K562 (cell line): ENCODE measurements at regions not wholly inside any gene's neighbourhood (a gene's known extent, or its start where the extent isn't known, plus 50 kb on each side); places are given as distances from the start of the nearest gene placed in this dataset.

Experiments used
- ATAC-seq: fragments of 200-7000 bp; cut with Tn5 transposase; 3 replicates; pipeline ENCODE4 v1.9.1; 2020; ENCODE audit warnings: moderate library complexity
- BruUV-seq: library from RNA; stranded (reverse); fragments of 400-500 nt; replicated peaks from 2 replicates; lab custom pipeline; 2021; lab: Mats Ljungman, UMichigan
- CTCF ChIA-PET: fragments of 300-600 bp; formaldehyde crosslinking; extraction: SDS; loops from one replicate; lab custom pipeline; 2021; ENCODE audit warnings: low intra/inter-chr PET ratio; lab: Yijun Ruan, JAX
- POLR2A ChIA-PET: fragments of 300-600, 350-650 bp; sonication (Branson Sonifier 250); formaldehyde crosslinking; extraction: SDS; loops from one replicate; lab custom pipeline; 2021; ENCODE audit warnings: antibody characterized with exemption, inconsistent platforms; lab: Yijun Ruan, JAX
- DNase-seq, 4 experiments: peaks; one replicate each; pipeline versions ENCODE4 v3.0.0 to v3.0.0-alpha.2; 2011 to 2018; ENCODE audit warnings: low spot score in 3 of 4, mixed read lengths in 3 of 4; ENCODE audit errors: extremely low read depth in 1 of 4
- FAIRE-seq: peaks from 2 replicates; lab custom pipeline; 2011; peaks lifted over from hg19 to GRCh38; lab: Jason Lieb, UNC
- H2AFZ ChIP-seq: 2 replicates; pipeline ENCODE4 v1.6.0; 2011; ENCODE audit warnings: low read depth, low read length, control low read depth, inconsistent platforms
- H3K27ac ChIP-seq: fragments of 200-600 bp; 3 replicates; pipeline ENCODE4 v1.8.0; 2011; ENCODE audit warnings: low read depth, mild to moderate bottlenecking, control low read depth, inconsistent platforms, low read length, moderate library complexity, mixed read lengths; ENCODE audit errors: extremely low read depth
- H3K27me3 ChIP-seq, 2 experiments: fragments of 300-600 bp in 1 of 2; 2 replicates in 1 of 2; 3 replicates in 1 of 2; pipeline versions ENCODE4 v1.6.0 to v1.8.0; 2011; ENCODE audit warnings: inconsistent platforms in 2 of 2, low read length in 2 of 2, mild to moderate bottlenecking in 1 of 2, mixed read lengths in 1 of 2, moderate library complexity in 1 of 2; ENCODE audit not compliant: control insufficient read depth in 2 of 2, insufficient read depth in 2 of 2
- H3K36me3 ChIP-seq: fragments of 300-600 bp; 3 replicates; pipeline ENCODE4 v1.8.0; 2011; ENCODE audit warnings: mild to moderate bottlenecking, low read length, inconsistent platforms; ENCODE audit not compliant: control insufficient read depth, insufficient read depth
- H3K4me1 ChIP-seq, 2 experiments: fragments of 200-600 bp in 1 of 2; replicated peaks in 1 of 2; 2 replicates in 1 of 2; 3 replicates in 1 of 2; pipeline versions ENCODE4 v1.5.1 to v1.8.0; 2011; ENCODE audit warnings: inconsistent platforms in 2 of 2, low read length in 2 of 2, mild to moderate bottlenecking in 1 of 2, mixed read lengths in 1 of 2, moderate library complexity in 1 of 2; ENCODE audit not compliant: control insufficient read depth in 2 of 2, insufficient read depth in 2 of 2
- H3K4me2 ChIP-seq: 2 replicates; pipeline ENCODE4 v1.6.1; 2011; ENCODE audit warnings: low read length, control low read depth, inconsistent platforms, mixed read lengths; ENCODE audit not compliant: insufficient read depth
- H3K4me3 ChIP-seq: fragments of 200-600 bp; sonication (generic), shearing (Covaris generic); 2 replicates; pipeline ENCODE4 v1.5.1; 2016; ENCODE audit warnings: control low read depth, inconsistent platforms
- H3K79me2 ChIP-seq: fragments of 200-600 bp; 3 replicates; pipeline ENCODE4 v1.8.0; 2011; ENCODE audit warnings: low read length, inconsistent platforms; ENCODE audit not compliant: control insufficient read depth, insufficient read depth
- H3K9ac ChIP-seq, 2 experiments: 2 replicates each; pipeline versions ENCODE4 v1.6.0 to v1.6.1; 2011; ENCODE audit warnings: low read depth in 2 of 2, low read length in 2 of 2, control low read depth in 1 of 2, inconsistent platforms in 1 of 2, mild to moderate bottlenecking in 1 of 2, mixed read lengths in 1 of 2; ENCODE audit not compliant: insufficient read depth in 1 of 2
- H3K9me1 ChIP-seq: one replicate; pipeline ENCODE4 v1.6.0; 2011; ENCODE audit warnings: inconsistent platforms, mild to moderate bottlenecking, low read length, moderate library complexity; ENCODE audit not compliant: control insufficient read depth, insufficient read depth
- H3K9me3 ChIP-seq: replicated peaks from 2 replicates; pipeline ENCODE4 v1.5.1; 2011; ENCODE audit warnings: low read depth, low read length, inconsistent platforms; ENCODE audit not compliant: control insufficient read depth, insufficient read depth
- H4K20me1 ChIP-seq: replicated peaks from 2 replicates; pipeline ENCODE4 v1.6.1; 2011; ENCODE audit warnings: low read length, inconsistent platforms, mixed read lengths; ENCODE audit not compliant: control insufficient read depth, insufficient read depth
- CBX5 ChIP-seq: IDR thresholded peaks from 2 replicates; pipeline ENCODE4 v1.6.1; 2014; ENCODE audit warnings: low read depth, borderline replicate concordance
- CXXC5 ChIP-seq: fragments of 250-450 bp; sonication (Bioruptor Pico); IDR thresholded peaks from 2 replicates; pipeline ENCODE4 v1.8.0; 2022; ENCODE audit warnings: inconsistent platforms, mild to moderate bottlenecking, moderate library complexity
- E2F5 ChIP-seq: sonication (generic); formaldehyde crosslinking; IDR thresholded peaks from 2 replicates; pipeline ENCODE4 v1.8.0; 2022; ENCODE audit warnings: mild to moderate bottlenecking, missing genetic modification reagents
- ETS1 ChIP-seq: conservative IDR thresholded peaks from 2 replicates; pipeline ENCODE4 v1.6.1; 2011; ENCODE audit warnings: low read depth, mild to moderate bottlenecking, low read length; ENCODE audit not compliant: control insufficient read depth
- FUS ChIP-seq: fragments of 200-400 bp; formaldehyde crosslinking; optimal IDR thresholded peaks from 2 replicates; pipeline ENCODE3; 2017; ENCODE audit warnings: low read depth, low read length
- ILF3 ChIP-seq: fragments of 450-650 bp; IDR thresholded peaks from 2 replicates; pipeline ENCODE4 v1.6.1; 2018; ENCODE audit warnings: antibody characterized with exemption, mild to moderate bottlenecking, moderate library complexity, borderline replicate concordance
- JUN ChIP-seq, 2 experiments: sonication (generic) in 1 of 2; formaldehyde crosslinking in 1 of 2; IDR thresholded peaks; 2 replicates each; pipeline versions ENCODE4 v1.6.1 to v1.8.0; 2012 to 2022; ENCODE audit warnings: borderline replicate concordance in 2 of 2, mild to moderate bottlenecking in 2 of 2, improper control_type of control experiment in 1 of 2, low read depth in 1 of 2, low read length in 1 of 2, missing genetic modification reagents in 1 of 2
- KDM1A ChIP-seq, 2 experiments: fragments of 450-650 bp; IDR thresholded peaks; 2 replicates each; pipeline ENCODE4 v1.6.1; 2016; ENCODE audit warnings: mild to moderate bottlenecking in 2 of 2
- KDM2B ChIP-seq: fragments of 250-450 bp; sonication (Bioruptor Pico); IDR thresholded peaks from 2 replicates; pipeline ENCODE4 v1.8.0; 2021; ENCODE audit warnings: mild to moderate bottlenecking, moderate library complexity
- MTA1 ChIP-seq: fragments of 450-650 bp; IDR thresholded peaks from 2 replicates; pipeline ENCODE4 v1.6.1; 2017; ENCODE audit warnings: borderline replicate concordance
- NONO ChIP-seq, 2 experiments: fragments of 200-400 bp in 1 of 2; fragments of 450-650 bp in 1 of 2; formaldehyde crosslinking in 1 of 2; IDR thresholded peaks; 2 replicates each; pipeline ENCODE4 v1.6.1; 2017; ENCODE audit warnings: low read depth in 2 of 2, mild to moderate bottlenecking in 2 of 2, moderate library complexity in 2 of 2, low read length in 1 of 2
- NR4A1 ChIP-seq, 2 experiments: fragments of 250-450 bp in 1 of 2; fragments of 450-650 bp in 1 of 2; sonication (Bioruptor Pico) in 1 of 2; IDR thresholded peaks; 2 replicates each; pipeline versions ENCODE4 v1.4.0 to v1.6.1; 2016 to 2020; ENCODE audit warnings: mild to moderate bottlenecking in 2 of 2, missing compliant biosample characterization in 1 of 2, missing genetic modification characterization in 1 of 2, moderate library complexity in 1 of 2
- PATZ1 ChIP-seq: fragments of 250-450 bp; sonication (Bioruptor Pico); IDR thresholded peaks from 2 replicates; pipeline ENCODE4 v1.5.0; 2020; ENCODE audit warnings: mild to moderate bottlenecking, borderline replicate concordance
- POLR3A ChIP-seq: IDR thresholded peaks from 2 replicates; pipeline ENCODE4 v1.6.1; 2011; ENCODE audit warnings: borderline replicate concordance, mild to moderate bottlenecking, moderate library complexity; ENCODE audit not compliant: insufficient read length, insufficient read depth; ENCODE audit errors: extremely low read depth
- STAT5B ChIP-seq: fragments of 250-450 bp; sonication (Bioruptor Pico); IDR thresholded peaks from 2 replicates; pipeline ENCODE4 v1.8.0; 2021; ENCODE audit warnings: mild to moderate bottlenecking, inconsistent platforms
- ZEB2 ChIP-seq: fragments of 450-650 bp; IDR thresholded peaks from 2 replicates; pipeline ENCODE4 v1.6.1; 2016
- ZNF184 ChIP-seq: sonication (generic); formaldehyde crosslinking; IDR thresholded peaks from 2 replicates; pipeline ENCODE4 v1.5.0; 2020; ENCODE audit warnings: missing genetic modification reagents
- ZNF551 ChIP-seq: fragments of 250-450 bp; sonication (Bioruptor Pico); IDR thresholded peaks from 2 replicates; pipeline ENCODE4 v1.5.0; 2021; ENCODE audit warnings: mild to moderate bottlenecking, moderate library complexity
- ZNF561 ChIP-seq: fragments of 450-650 bp; formaldehyde crosslinking; conservative IDR thresholded peaks from 2 replicates; pipeline ENCODE4 v1.4.0; 2020; ENCODE audit warnings: mild to moderate bottlenecking, moderate library complexity
- WGBS: fragments of 100-300 bp; shearing (Covaris generic); methylation state at CpG from one replicate; pipeline ENCODE4 v1.1.6; 2016; ENCODE audit warnings: low coverage, mixed read lengths; ENCODE audit not compliant: insufficient coverage; ENCODE audit errors: missing lambda C conversion rate; 5-methylcytosine and 5-hydroxymethylcytosine counted together
- in situ Hi-C: fragments of 300-500 bp; cut with MboI; formaldehyde crosslinking; loops from 4 replicates; pipeline ENCODE4 v1.15.0; 2018; ENCODE audit warnings: inconsistent platforms, mixed read lengths
- intact Hi-C: fragments of 100-400 bp; cut with micrococcal nuclease; formaldehyde crosslinking; loops from 2 replicates; pipeline ENCODE4 v1.14.2; 2022

GRCh38 chr20:40287683-40288082 lies 401.4 kb downstream of the MAFB start (continued):
- no peak for TF ChIP-seq KDM2B
- no peak for TF ChIP-seq CBX5
- TF ChIP-seq JUN (IDR thresholded peaks at IDR 0.05; ENCODE audit: borderline replicate concordance, low read depth, low read length) = no peak
- TF ChIP-seq JUN (CRISPR knock-in tag; IDR thresholded peaks at IDR 0.05; ENCODE audit: borderline replicate concordance) = no peak
- no peak for TF ChIP-seq ILF3
- no peak for TF ChIP-seq NONO (IDR thresholded peaks at IDR 0.05; ENCODE audit: low read depth in 2 of 2, low read length in 1 of 2)
- TF ChIP-seq PATZ1 (CRISPR knock-in tag) = no peak
- TF ChIP-seq CXXC5 (CRISPR knock-in tag) = no peak
- TF ChIP-seq ZEB2 = no peak
- TF ChIP-seq ZNF561 = no peak

GRCh38 chr20:40286975-40287531 lies 402.0 kb downstream of the MAFB start:
- no TSS peak for BruUV-seq
- ChIA-PET POLR2A (interaction anchor here (0.6 kb wide), 1 partner anchor 414 kb away, joined by 3 read pairs; no protein-coding TSS in a partner anchor), CTCF (no interaction called here)
- Histone ChIP-seq H3K79me2 (no peaks in the 10 kb centered on the region), H4K20me1 (no peaks in the 10 kb centered on the region), H3K9ac (no peak overlapping the region), H3K9me1 (no peaks in the 10 kb centered on the region), H3K9me3 (no peaks in the 10 kb centered on the region), H3K4me3 (no peak overlapping the region), H3K4me2 (no peak overlapping the region), H3K27ac (no peak overlapping the region), H3K27me3 (no peaks in the 10 kb centered on the region), H3K4me1 (no peaks in the 10 kb centered on the region), H2AFZ (no peak overlapping the region), H3K36me3 (no peaks in the 10 kb centered on the region)
- ATAC-seq (no peak), DNase-seq (no peak), FAIRE-seq (no peak)
- in situ Hi-C loops = no loop called here
- intact Hi-C loops = no loop called here
- 0% methylated on average over 7 of the region's 10 CpGs for WGBS
- TF ChIP-seq FUS (no peak), ETS1 (no peak), KDM1A (IDR thresholded peaks at IDR 0.05) (no peak), POLR3A (no peak), ZNF551 (no peak), ZNF184 (CRISPR knock-in tag) (no peak), NR4A1 (CRISPR knock-in tag; IDR thresholded peaks at IDR 0.05) (no peak), NR4A1 (tag; IDR thresholded peaks at IDR 0.05) (no peak), STAT5B (CRISPR knock-in tag) (no peak), E2F5 (no peak), MTA1 (no peak)
